H1 (cell line): ENCODE measurements at regions not wholly inside any gene's neighbourhood (a gene's known extent, or its start where the extent isn't known, plus 50 kb on each side); places are given as distances from the start of the nearest gene placed in this dataset.

Experiments
- CTCF ChIA-PET: fragments of 300-600 bp; sonication (Branson Sonifier 250); formaldehyde crosslinking; loops from one replicate; lab custom pipeline; 2021; ENCODE audit not compliant: partially characterized antibody; lab: Charles Lee
- POLR2A ChIA-PET: fragments of 300-600 bp; sonication (Branson Sonifier 250); formaldehyde crosslinking; loops from one replicate; lab custom pipeline; 2021; ENCODE audit warnings: inconsistent platforms; ENCODE audit not compliant: partially characterized antibody; lab: Charles Lee
- DNase-seq, 2 experiments: peaks; one replicate each; pipeline versions ENCODE4 v3.0.0 to v3.0.0-alpha.2; 2010 to 2022; ENCODE audit warnings: low spot score in 2 of 2, low read depth in 1 of 2, mixed read lengths in 1 of 2
- FAIRE-seq: peaks from 2 replicates; lab custom pipeline; 2011; peaks lifted over from hg19 to GRCh38; lab: Jason Lieb, UNC
- H2AFZ ChIP-seq: 2 replicates; pipeline ENCODE4 v1.8.1; 2012; ENCODE audit warnings: low read length, inconsistent platforms
- H2AK5ac ChIP-seq: 2 replicates; pipeline ENCODE4 v1.6.1; 2013; ENCODE audit warnings: low read depth, low read length
- H2BK120ac ChIP-seq: replicated peaks from 2 replicates; pipeline ENCODE3; 2013; ENCODE audit warnings: low read depth, low read length, inconsistent platforms
- H2BK12ac ChIP-seq: 2 replicates; pipeline ENCODE4 v1.6.1; 2013; ENCODE audit warnings: low read depth, low read length
- H2BK15ac ChIP-seq: 2 replicates; pipeline ENCODE4 v1.6.1; 2013; ENCODE audit warnings: low read length
- H2BK20ac ChIP-seq: 2 replicates; pipeline ENCODE4 v1.6.1; 2013; ENCODE audit warnings: low read length
- H2BK5ac ChIP-seq: 2 replicates; pipeline ENCODE4 v1.6.1; 2013; ENCODE audit warnings: low read depth, low read length
- H3K14ac ChIP-seq: 2 replicates; pipeline ENCODE4 v1.6.1; 2013; ENCODE audit warnings: inconsistent platforms; ENCODE audit not compliant: insufficient read length
- H3K18ac ChIP-seq: 2 replicates; pipeline ENCODE4 v1.6.1; 2013; ENCODE audit warnings: low read length; ENCODE audit errors: extremely low read depth
- H3K23ac ChIP-seq: 2 replicates; pipeline ENCODE4 v1.6.1; 2013; ENCODE audit warnings: inconsistent platforms; ENCODE audit not compliant: insufficient read length
- H3K23me2 ChIP-seq: 2 replicates; pipeline ENCODE4 v1.6.1; 2013; ENCODE audit warnings: low read depth, low read length
- H3K27ac ChIP-seq: 2 replicates; pipeline ENCODE4 v1.6.1; 2011; ENCODE audit warnings: low read depth, low read length, inconsistent platforms
- H3K27me3 ChIP-seq, 4 experiments: replicated peaks in 1 of 4; 1 replicate in 1 of 4; 2 replicates in 3 of 4; pipeline versions ENCODE4 v1.6.1 to v1.8.1; 2011 to 2013; ENCODE audit warnings: low read length in 3 of 4, mild to moderate bottlenecking in 3 of 4, inconsistent platforms in 2 of 4, mixed read lengths in 2 of 4, moderate library complexity in 1 of 4; ENCODE audit not compliant: control insufficient read depth in 3 of 4, insufficient read depth in 3 of 4; ENCODE audit errors: extremely low read depth in 1 of 4
- H3K36me3 ChIP-seq, 4 experiments: 2 replicates each; pipeline versions ENCODE4 v1.6.1 to v1.8.1; 2011 to 2013; ENCODE audit warnings: mild to moderate bottlenecking in 4 of 4, low read length in 3 of 4, moderate library complexity in 2 of 4, control low read depth in 1 of 4, inconsistent platforms in 1 of 4; ENCODE audit not compliant: insufficient read depth in 4 of 4, control insufficient read depth in 2 of 4
- H3K4ac ChIP-seq: replicated peaks from 2 replicates; pipeline ENCODE3; 2013; ENCODE audit warnings: low read length, low read depth, mixed read lengths, inconsistent platforms; ENCODE audit not compliant: insufficient read length
- H3K4me1 ChIP-seq, 4 experiments: replicated peaks in 1 of 4; 1 replicate in 1 of 4; 2 replicates in 3 of 4; pipeline versions ENCODE4 v1.6.1 to v1.8.1; 2011 to 2013; ENCODE audit warnings: low read length in 3 of 4, inconsistent platforms in 2 of 4, mixed read lengths in 1 of 4; ENCODE audit not compliant: insufficient read depth in 4 of 4, control insufficient read depth in 3 of 4
- H3K4me2 ChIP-seq, 2 experiments: 2 replicates each; pipeline versions ENCODE4 v1.6.1 to v1.8.1; 2011 to 2013; ENCODE audit warnings: low read depth in 2 of 2, low read length in 2 of 2, control low read depth in 1 of 2, inconsistent platforms in 1 of 2, mild to moderate bottlenecking in 1 of 2; ENCODE audit not compliant: insufficient read depth in 1 of 2
- H3K4me3 ChIP-seq, 4 experiments: fragments of 200-600, 300-600 bp in 1 of 4; sonication (generic), shearing (Covaris generic), sonication (Bioruptor Twin) in 1 of 4; 2 replicates each; pipeline versions ENCODE4 v1.5.1 to v1.8.1; 2011 to 2016; ENCODE audit warnings: low read length in 4 of 4, low read depth in 3 of 4, control low read depth in 2 of 4, inconsistent platforms in 2 of 4, mild to moderate bottlenecking in 2 of 4, mixed read lengths in 1 of 4, moderate library complexity in 1 of 4; ENCODE audit not compliant: insufficient read depth in 2 of 4; ENCODE audit errors: extremely low read depth in 1 of 4
- H3K56ac ChIP-seq: replicated peaks from 2 replicates; pipeline ENCODE3; 2013; ENCODE audit warnings: low read depth, mild to moderate bottlenecking, mixed read lengths, low read length, inconsistent platforms; ENCODE audit not compliant: insufficient read length
- H3K79me1 ChIP-seq: 2 replicates; pipeline ENCODE4 v1.6.1; 2013; ENCODE audit warnings: low read depth, low read length, control low read depth
- H3K79me2 ChIP-seq, 2 experiments: 2 replicates each; pipeline versions ENCODE4 v1.6.1 to v1.8.1; 2012 to 2013; ENCODE audit warnings: low read length in 2 of 2, mild to moderate bottlenecking in 2 of 2, inconsistent platforms in 1 of 2; ENCODE audit not compliant: insufficient read depth in 2 of 2, control insufficient read depth in 1 of 2
- H3K9ac ChIP-seq, 4 experiments: replicated peaks in 1 of 4; 1 replicate in 1 of 4; 2 replicates in 3 of 4; pipeline versions ENCODE4 v1.6.1 to v1.8.1; 2011 to 2013; ENCODE audit warnings: low read depth in 3 of 4, low read length in 3 of 4, control low read depth in 2 of 4, mild to moderate bottlenecking in 2 of 4, moderate library complexity in 2 of 4, inconsistent platforms in 1 of 4; ENCODE audit errors: extremely low read depth in 1 of 4
- H3K9me3 ChIP-seq, 2 experiments: 2 replicates each; pipeline versions ENCODE4 v1.6.1 to v1.8.1; 2012 to 2013; ENCODE audit warnings: mild to moderate bottlenecking in 2 of 2, moderate library complexity in 2 of 2, control low read depth in 1 of 2, inconsistent platforms in 1 of 2, low read depth in 1 of 2, low read length in 1 of 2, mixed read lengths in 1 of 2; ENCODE audit not compliant: insufficient read depth in 2 of 2
- H4K20me1 ChIP-seq, 2 experiments: replicated peaks in 1 of 2; 2 replicates each; pipeline versions ENCODE3 to v1.8.1; 2011 to 2013; ENCODE audit warnings: inconsistent platforms in 2 of 2, low read length in 2 of 2, mild to moderate bottlenecking in 1 of 2; ENCODE audit not compliant: insufficient read depth in 2 of 2, control insufficient read depth in 1 of 2
- H4K5ac ChIP-seq: 2 replicates; pipeline ENCODE4 v1.6.1; 2013; ENCODE audit warnings: low read length, low read depth, mixed read lengths, inconsistent platforms; ENCODE audit not compliant: insufficient read length
- H4K8ac ChIP-seq: 2 replicates; pipeline ENCODE4 v1.8.0; 2013; ENCODE audit warnings: mild to moderate bottlenecking, moderate library complexity, low read length, inconsistent platforms; ENCODE audit not compliant: insufficient read depth; ENCODE audit errors: extremely low read depth
- H4K91ac ChIP-seq: replicated peaks from 2 replicates; pipeline ENCODE3; 2013; ENCODE audit warnings: low read length, mixed read lengths, inconsistent platforms; ENCODE audit not compliant: insufficient read length
- ASH2L ChIP-seq: fragments of 200-600, 300-600 bp; sonication (generic); IDR thresholded peaks from one replicate; pipeline ENCODE4 v1.7.1; 2017; ENCODE audit warnings: low read length
- CBX5 ChIP-seq: fragments of 300-800, 300-1000 bp; sonication (generic); IDR thresholded peaks from 2 replicates; pipeline ENCODE4 v1.7.1; 2016; ENCODE audit warnings: antibody characterized with exemption, low read length, low read depth
- CHD1 ChIP-seq: IDR thresholded peaks from 2 replicates; pipeline ENCODE4 v1.6.1; 2012; ENCODE audit warnings: low read depth, low read length, improper control_type of control experiment
- CREB1 ChIP-seq: IDR thresholded peaks from 2 replicates; pipeline ENCODE4 v1.6.1; 2012; ENCODE audit warnings: inconsistent platforms
- MAX ChIP-seq: IDR thresholded peaks from 2 replicates; pipeline ENCODE4 v1.6.1; 2012; ENCODE audit warnings: inconsistent platforms
- PHF8 ChIP-seq: fragments of 200-600 bp; sonication (generic); conservative IDR thresholded peaks from 2 replicates; pipeline ENCODE4 v1.7.1; 2012; ENCODE audit warnings: low read depth, mild to moderate bottlenecking, inconsistent platforms, low read length, moderate library complexity
- POLR2A ChIP-seq, 2 experiments: IDR thresholded peaks; 1 replicate in 1 of 2; 2 replicates in 1 of 2; pipeline ENCODE4 v1.6.1; 2011; ENCODE audit warnings: low read depth in 2 of 2, low read length in 2 of 2, mild to moderate bottlenecking in 2 of 2; ENCODE audit errors: control extremely low read depth in 1 of 2
- SIN3A ChIP-seq, 2 experiments: IDR thresholded peaks in 1 of 2; conservative IDR thresholded peaks in 1 of 2; 2 replicates each; pipeline ENCODE4 v1.6.1; 2011 to 2012; ENCODE audit warnings: low read length in 2 of 2, improper control_type of control experiment in 1 of 2, low read depth in 1 of 2, mild to moderate bottlenecking in 1 of 2
- SRF ChIP-seq: IDR thresholded peaks from 2 replicates; pipeline ENCODE4 v1.6.1; 2011; ENCODE audit warnings: mild to moderate bottlenecking, low read depth, low read length, moderate library complexity
- TAF1 ChIP-seq: IDR thresholded peaks from 2 replicates; pipeline ENCODE4 v1.6.1; 2011; ENCODE audit warnings: mild to moderate bottlenecking, low read depth, low read length
- TAF7 ChIP-seq: optimal IDR thresholded peaks from 2 replicates; pipeline ENCODE3; 2011; ENCODE audit warnings: low read depth, mild to moderate bottlenecking, inconsistent platforms, low read length, moderate library complexity, borderline replicate concordance
- TBP ChIP-seq: IDR thresholded peaks from 2 replicates; pipeline ENCODE4 v1.6.1; 2011; ENCODE audit warnings: low read depth, low read length, improper control_type of control experiment
- ZNF274 ChIP-seq: IDR thresholded peaks from 2 replicates; pipeline ENCODE4 v1.7.0; 2012; ENCODE audit warnings: low read length, borderline replicate concordance; ENCODE audit errors: extremely low read depth
- WGBS, 2 experiments: shearing (Covaris generic) in 1 of 2; methylation state at CpG; one replicate each; pipeline versions ENCODE4 v1.1.6 to v1.1.7; 2013 to 2015; ENCODE audit warnings: low lambda C conversion rate in 2 of 2, mixed read lengths in 2 of 2, inconsistent platforms in 1 of 2, low coverage in 1 of 2, missing lambda C conversion rate in 1 of 2; ENCODE audit not compliant: insufficient replicate concordance in 2 of 2, insufficient coverage in 1 of 2, insufficient read length in 1 of 2; ENCODE audit errors: extremely low coverage in 1 of 2, missing lambda C conversion rate in 1 of 2; 5-methylcytosine and 5-hydroxymethylcytosine counted together

GRCh38 chr21:19832551-19832950 is 1165.7 kb upstream of the NCAM2 start:
- FAIRE-seq = no peak
- no peaks in the 10 kb centered on the region for H4K20me1 ChIP-seq
- H3K79me2 ChIP-seq = no peaks in the 10 kb centered on the region
- H4K91ac ChIP-seq = no peak overlapping the region
- H2BK12ac ChIP-seq = no peak overlapping the region
- no peak overlapping the region for H3K4ac ChIP-seq
- H3K23ac ChIP-seq = no peak overlapping the region
- ChIA-PET CTCF (no interaction called here), POLR2A (no interaction called here)
- no peak for DNase-seq
- H3K4me3 ChIP-seq = no peak overlapping the region
- H2BK5ac ChIP-seq = no peak overlapping the region
- no peak overlapping the region for H3K18ac ChIP-seq
- H3K36me3 ChIP-seq = no peaks in the 10 kb centered on the region
- no peaks in the 10 kb centered on the region for H3K9me3 ChIP-seq
- peaks cover 2% of the 10 kb centered on the region; the same call in 1 of the 2 replicates for H3K23me2 ChIP-seq
- no peak overlapping the region for H2AFZ ChIP-seq
- H4K8ac ChIP-seq = no peak overlapping the region
- H3K14ac ChIP-seq = no peak overlapping the region
- no peak overlapping the region for H3K56ac ChIP-seq
- H3K27ac ChIP-seq = no peak overlapping the region
- H2BK20ac ChIP-seq = no peak overlapping the region
- no peak overlapping the region for H3K9ac ChIP-seq
- no peaks in the 10 kb centered on the region for H3K4me1 ChIP-seq
- TF ChIP-seq TAF7 (no peak), CBX5 (no peak), TBP (no peak), TAF1 (no peak), PHF8 (no peak), POLR2A (IDR thresholded peaks at IDR 0.05; ENCODE audit: control extremely low read depth in 1 of 2, low read depth in 2 of 2, low read length in 2 of 2) (no peak), SRF (no peak), ZNF274 (no peak), ASH2L (no peak), CHD1 (no peak), MAX (no peak), CREB1 (no peak), SIN3A (conservative IDR thresholded peaks at IDR 0.05 in 1 of 2, IDR thresholded peaks at IDR 0.05 in 1 of 2; ENCODE audit: low read depth in 1 of 2, low read length in 2 of 2) (no peak)
- H2BK120ac ChIP-seq = no peak overlapping the region
- H3K4me2 ChIP-seq = no peak overlapping the region
- H4K5ac ChIP-seq = no peak overlapping the region
- no peak overlapping the region for H2AK5ac ChIP-seq
- no peaks in the 10 kb centered on the region for H3K79me1 ChIP-seq
- no peaks in the 10 kb centered on the region for H3K27me3 ChIP-seq
- WGBS, 2 experiments = 84% methylated on average over 2 of the region's 2 CpGs; no CpG with 5 or more reads in 1 of the 2 experiments
- no peak overlapping the region for H2BK15ac ChIP-seq
